HepG2 (cell line): ENCODE measurements at regions not wholly inside any gene's neighbourhood (a gene's known extent, or its start where the extent isn't known, plus 50 kb on each side); places are given as distances from the start of the nearest gene placed in this dataset.

ENCODE experiments used
- CTCF ChIP-seq: sonication (generic); formaldehyde crosslinking; IDR thresholded peaks from 2 replicates; pipeline ENCODE4 v1.5.0; 2020; ENCODE audit warnings: mild to moderate bottlenecking, missing genetic modification reagents, moderate library complexity
- EZH2 ChIP-seq: conservative IDR thresholded peaks from 2 replicates; pipeline ENCODE4 v1.6.1; 2012; ENCODE audit warnings: mild to moderate bottlenecking, low read depth, low read length, moderate library complexity
- JUND ChIP-seq: sonication (generic); formaldehyde crosslinking; IDR thresholded peaks from 2 replicates; pipeline ENCODE4 v1.8.0; 2022; ENCODE audit warnings: mild to moderate bottlenecking, missing genetic modification reagents
- MAX ChIP-seq: IDR thresholded peaks from 2 replicates; pipeline ENCODE4 v1.6.1; 2012; ENCODE audit warnings: inconsistent platforms

GRCh38 chr21:8989261-8989711, 1532.1 kb upstream of the TPTE start:
- TF ChIP-seq JUND (CRISPR knock-in tag) (no peak), EZH2 (no peak), CTCF (CRISPR knock-in tag) (no peak), MAX (no peak)
